WTC11 (cell line): ENCODE measurements at regions not wholly inside any gene's neighbourhood (a gene's known extent, or its start where the extent isn't known, plus 50 kb on each side); places are given as distances from the start of the nearest gene placed in this dataset.

Experiments
- ATAC-seq: fragments of 200-7000 bp; cut with Tn5 transposase; 2 replicates; pipeline ENCODE4 v1.10.0; 2021; ENCODE audit warnings: mild to moderate bottlenecking, moderate library complexity
- CTCF ChIA-PET: fragments of 300-600 bp; sonication (Branson Sonifier 250); formaldehyde crosslinking; loops from one replicate; lab custom pipeline; 2021; ENCODE audit warnings: antibody characterized with exemption; lab: Charles Lee
- POLR2A ChIA-PET: fragments of 350-600 bp; sonication (Branson Sonifier 250); formaldehyde crosslinking; loops from one replicate; lab custom pipeline; 2021; ENCODE audit warnings: antibody characterized with exemption; lab: Charles Lee
- DNase-seq: peaks from one replicate; pipeline ENCODE4 v3.0.0; 2021; ENCODE audit warnings: low spot score
- H3K27ac Mint-ChIP-seq: 2 replicates; pipeline ENCODE4 v1.8.0; 2021; ENCODE audit warnings: mixed read lengths
- H3K27me3 Mint-ChIP-seq: 2 replicates; pipeline ENCODE4 v1.8.0; 2021; ENCODE audit warnings: low read depth, mild to moderate bottlenecking, moderate library complexity, mixed read lengths
- H3K36me3 Mint-ChIP-seq: 2 replicates; pipeline ENCODE4 v1.8.0; 2021; ENCODE audit warnings: mixed read lengths
- H3K4me1 Mint-ChIP-seq: 2 replicates; pipeline ENCODE4 v1.8.0; 2022; ENCODE audit warnings: mixed read lengths
- H3K4me3 Mint-ChIP-seq: 2 replicates; pipeline ENCODE4 v1.8.0; 2021; ENCODE audit warnings: mild to moderate bottlenecking, moderate library complexity, mixed read lengths
- H3K9me3 Mint-ChIP-seq: 2 replicates; pipeline ENCODE4 v1.8.0; 2021; ENCODE audit warnings: mixed read lengths
- AFF4 ChIP-seq: sonication (generic); formaldehyde crosslinking; IDR thresholded peaks from 2 replicates; pipeline ENCODE4 v1.8.1; 2023; ENCODE audit warnings: mild to moderate bottlenecking, missing genetic modification reagents, borderline replicate concordance
- AR ChIP-seq: fragments of 250-450 bp; sonication (Bioruptor Pico); IDR thresholded peaks from 2 replicates; pipeline ENCODE4 v1.9.0; 2021; ENCODE audit warnings: mild to moderate bottlenecking
- ARID4B ChIP-seq: sonication (generic); formaldehyde crosslinking; IDR thresholded peaks from 2 replicates; pipeline ENCODE4 v1.8.0; 2023; ENCODE audit warnings: missing genetic modification reagents, mild to moderate bottlenecking, borderline replicate concordance
- CDX4 ChIP-seq: fragments of 250-450 bp; sonication (Bioruptor Pico); IDR thresholded peaks from 2 replicates; pipeline ENCODE4 v1.9.0; 2021; ENCODE audit warnings: moderate library complexity, mild to moderate bottlenecking, inconsistent platforms, borderline replicate concordance
- CREM ChIP-seq: sonication (generic); formaldehyde crosslinking; IDR thresholded peaks from 2 replicates; pipeline ENCODE4 v1.8.1; 2022; ENCODE audit warnings: mild to moderate bottlenecking, missing genetic modification reagents, moderate library complexity
- FOXJ3 ChIP-seq: sonication (generic); formaldehyde crosslinking; IDR thresholded peaks from 2 replicates; pipeline ENCODE4 v1.9.0; 2021; ENCODE audit warnings: missing genetic modification reagents, mild to moderate bottlenecking, borderline replicate concordance
- FOXK1 ChIP-seq: sonication (generic); formaldehyde crosslinking; IDR thresholded peaks from 2 replicates; pipeline ENCODE4 v1.8.0; 2022; ENCODE audit warnings: mild to moderate bottlenecking, moderate library complexity, missing genetic modification reagents
- GRHL2 ChIP-seq: fragments of 250-450 bp; sonication (Bioruptor Pico); IDR thresholded peaks from 2 replicates; pipeline ENCODE4 v1.8.0; 2022; ENCODE audit warnings: mild to moderate bottlenecking, moderate library complexity; ENCODE audit not compliant: insufficient replicate concordance, severe bottlenecking
- HMGA2 ChIP-seq: fragments of 250-450 bp; sonication (Bioruptor Pico); IDR thresholded peaks from 2 replicates; pipeline ENCODE4 v1.4.0; 2021; ENCODE audit warnings: mild to moderate bottlenecking, moderate library complexity
- KAT7 ChIP-seq: sonication (generic); formaldehyde crosslinking; IDR thresholded peaks from 2 replicates; pipeline ENCODE4 v1.8.1; 2023; ENCODE audit warnings: missing genetic modification reagents, mild to moderate bottlenecking, borderline replicate concordance
- RELA ChIP-seq: sonication (generic); formaldehyde crosslinking; IDR thresholded peaks from 2 replicates; pipeline ENCODE4 v1.8.1; 2022; ENCODE audit warnings: missing genetic modification reagents, mild to moderate bottlenecking, borderline replicate concordance
- SP1 ChIP-seq: sonication (generic); formaldehyde crosslinking; conservative IDR thresholded peaks from 2 replicates; pipeline ENCODE4 v1.8.1; 2022; ENCODE audit warnings: missing genetic modification reagents
- ZBTB43 ChIP-seq: sonication (generic); formaldehyde crosslinking; IDR thresholded peaks from 2 replicates; pipeline ENCODE4 v1.8.1; 2023; ENCODE audit warnings: mild to moderate bottlenecking, missing genetic modification reagents
- ZNF232 ChIP-seq: sonication (generic); formaldehyde crosslinking; IDR thresholded peaks from 2 replicates; pipeline ENCODE4 v1.8.0; 2022; ENCODE audit warnings: mild to moderate bottlenecking, missing genetic modification reagents
- ZNF396 ChIP-seq: fragments of 250-450 bp; sonication (Bioruptor Pico); IDR thresholded peaks from 2 replicates; pipeline ENCODE4 v1.8.0; 2021; ENCODE audit warnings: mild to moderate bottlenecking, moderate library complexity, borderline replicate concordance
- ZNF532 ChIP-seq: fragments of 250-450 bp; sonication (Bioruptor Pico); IDR thresholded peaks from 2 replicates; pipeline ENCODE4 v1.9.0; 2021; ENCODE audit warnings: mild to moderate bottlenecking, borderline replicate concordance

GRCh38 chr2:59726228-59727120, 827.0 kb downstream of the BCL11A start (continued):
- TF ChIP-seq ZNF532 = no peak
- no peak for TF ChIP-seq FOXK1 (CRISPR knock-in tag)
- TF ChIP-seq KAT7 (CRISPR knock-in tag) = no peak
- TF ChIP-seq CREM (CRISPR knock-in tag) = no peak
- no peak for TF ChIP-seq ZBTB43 (CRISPR knock-in tag)
- TF ChIP-seq CDX4 (CRISPR knock-in tag) = no peak
- no peak for TF ChIP-seq RELA (CRISPR knock-in tag)
- no peak for TF ChIP-seq FOXJ3 (CRISPR knock-in tag)
- TF ChIP-seq ZNF396 (CRISPR knock-in tag) = no peak
- no peak for TF ChIP-seq HMGA2 (CRISPR knock-in tag)
- no peak for TF ChIP-seq SP1 (CRISPR knock-in tag)

- no peaks in the 10 kb centered on the region for H3K27me3 Mint-ChIP-seq
- DNase-seq = no peak
- peaks cover 4% of the 10 kb centered on the region; the same call in 1 of the 2 replicates for H3K9me3 Mint-ChIP-seq
- H3K4me3 Mint-ChIP-seq = no peak overlapping the region
- no peaks in the 10 kb centered on the region for H3K36me3 Mint-ChIP-seq
- peaks cover 6% of the 10 kb centered on the region for H3K4me1 Mint-ChIP-seq
- ATAC-seq = no peak
- H3K27ac Mint-ChIP-seq = no peak overlapping the region
- ChIA-PET CTCF (no interaction called here), POLR2A (no interaction called here)
- no peak for TF ChIP-seq ZNF232
- TF ChIP-seq AFF4 (CRISPR knock-in tag) = no peak
- TF ChIP-seq HMGA2 (CRISPR knock-in tag) = no peak
- TF ChIP-seq AR (CRISPR knock-in tag) = no peak
- no peak for TF ChIP-seq ARID4B (CRISPR knock-in tag)
- no peak for TF ChIP-seq GRHL2
These were observed 828.7 kb downstream of the BCL11A start for GRCh38 chr2:59724746-59725145.
